OCI-LY1 (cell line): ENCODE measurements at regions not wholly inside any gene's neighbourhood (a gene's known extent, or its start where the extent isn't known, plus 50 kb on each side); places are given as distances from the start of the nearest gene placed in this dataset.
"Not testable (repeated sequence)": the region's sequence is repeated elsewhere in the genome, so short reads cannot be mapped to it uniquely, and the experiment has no call there.

Experiments used
- CTCF ChIP-seq: fragments of 200-600 bp; sonication (generic), shearing (Covaris generic); IDR thresholded peaks from 2 replicates; pipeline ENCODE4 v1.5.1; 2017; ENCODE audit warnings: mild to moderate bottlenecking, antibody characterized with exemption, low read length, moderate library complexity, mixed read lengths
- EZH2 ChIP-seq: fragments of 200-600 bp; sonication (generic), shearing (Covaris generic); IDR thresholded peaks from 2 replicates; pipeline ENCODE4 v1.8.0; 2017; ENCODE audit warnings: borderline replicate concordance, mixed run types, mild to moderate bottlenecking, antibody characterized with exemption, low read length, moderate library complexity, mixed read lengths

- TF ChIP-seq CTCF, EZH2: not testable (repeated sequence)
Measured at GRCh38 chr3:170662986-170663385, 77.1 kb upstream of the SLC7A14 start.
